ENCODE measurements at regions not wholly inside any gene's neighbourhood (a gene's known extent, or its start where the extent isn't known, plus 50 kb on each side); places are given as distances from the start of the nearest gene placed in this dataset.

DNA sequence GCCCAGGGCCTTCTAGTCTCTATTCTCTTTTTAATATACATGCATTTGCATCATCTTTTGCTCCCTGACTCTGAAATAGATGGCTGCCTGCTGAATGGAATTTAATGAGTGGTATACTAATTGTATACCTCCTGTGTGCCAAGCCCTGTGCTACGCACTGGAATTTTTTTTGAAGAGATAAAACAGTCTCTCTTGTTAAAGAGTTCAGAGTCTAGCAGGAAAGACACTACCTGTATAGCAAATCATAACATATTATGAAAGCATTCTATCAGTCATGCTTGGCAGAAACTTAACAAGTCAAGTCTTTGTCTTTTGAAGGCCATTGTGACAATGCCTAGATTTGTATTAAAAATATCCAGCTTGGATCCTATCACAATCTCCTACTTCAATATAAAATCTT is 63.7 kb upstream of the SESN3 start:
- Histone ChIP-seq H3K36me3 (ENCODE audit: insufficient read depth, low read length) (no peaks in the 10 kb centered on the region), H3K27me3 (ENCODE audit: control insufficient read depth, insufficient read depth, low read length) (peaks cover 31% of the 10 kb centered on the region), H3K9ac (ENCODE audit: low read depth, low read length) (no peak overlapping the region), H3K9me3 (replicated peaks; ENCODE audit: low read length) (no peaks in the 10 kb centered on the region), H3K4me3 (ENCODE audit: low read length) (no peak overlapping the region), H3K4me1 (ENCODE audit: control insufficient read depth, insufficient read depth, low read length) (no peaks in the 10 kb centered on the region), H3K4me2 (ENCODE audit: low read length) (no peak overlapping the region)

DNA sequence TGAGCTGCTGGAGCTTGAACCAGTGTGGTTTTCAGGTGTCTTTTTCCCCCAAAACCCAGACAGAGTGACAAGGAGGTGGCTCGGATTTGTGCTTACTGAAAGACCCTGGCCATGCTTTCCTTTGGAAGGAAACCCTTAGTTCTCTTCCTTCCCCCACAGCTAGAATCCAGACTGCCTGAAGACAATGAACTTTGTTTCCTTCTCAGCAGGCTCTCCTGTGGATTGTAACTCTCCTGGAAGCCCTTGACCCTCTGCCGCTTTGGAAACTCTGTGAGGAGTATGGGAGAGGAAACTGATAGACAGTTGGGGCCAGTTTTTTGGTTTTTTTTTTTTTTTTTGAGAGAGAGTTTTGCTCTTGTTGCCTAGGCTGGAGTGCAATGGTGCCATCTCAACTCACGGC is 62.1 kb upstream of the SESN3 start:
- peaks cover 32% of the 10 kb centered on the region for H3K27me3 ChIP-seq (ENCODE audit: control insufficient read depth, insufficient read depth, low read length)
- no peak overlapping the region for H3K4me2 ChIP-seq (ENCODE audit: low read length)
- H3K4me3 ChIP-seq (ENCODE audit: low read length), result no peak overlapping the region
- H3K36me3 ChIP-seq (ENCODE audit: insufficient read depth, low read length), result no peaks in the 10 kb centered on the region
- no peaks in the 10 kb centered on the region for H3K9me3 ChIP-seq (replicated peaks; ENCODE audit: low read length)
- H3K9ac ChIP-seq (ENCODE audit: low read depth, low read length), result no peak overlapping the region
- H3K4me1 ChIP-seq (ENCODE audit: control insufficient read depth, insufficient read depth, low read length), result no peaks in the 10 kb centered on the region

DNA sequence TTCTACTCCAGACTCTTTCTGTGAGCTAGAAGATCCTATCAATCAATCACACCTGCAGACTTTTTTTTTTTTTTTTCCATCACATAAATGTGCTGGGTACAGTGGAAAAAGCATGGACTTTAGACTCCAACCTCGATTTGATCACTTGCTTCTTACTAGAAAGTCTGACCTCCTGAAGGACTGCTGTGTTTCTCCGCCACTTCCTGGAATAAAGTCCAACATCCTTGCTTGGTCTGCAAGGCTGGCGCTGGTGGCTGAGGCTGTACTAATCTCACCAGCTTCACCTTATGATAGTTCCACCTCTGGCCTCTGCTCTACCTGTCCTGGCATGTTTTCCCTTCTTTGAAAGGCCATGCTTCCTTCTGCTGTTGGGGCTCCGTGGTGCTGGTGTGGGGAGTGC is 60.9 kb upstream of the SESN3 start:
- H3K36me3 ChIP-seq (ENCODE audit: insufficient read depth, low read length), result no peaks in the 10 kb centered on the region
- no peaks in the 10 kb centered on the region for H3K4me1 ChIP-seq (ENCODE audit: control insufficient read depth, insufficient read depth, low read length)
- no peak overlapping the region for H3K4me2 ChIP-seq (ENCODE audit: low read length)
- peaks cover 24% of the 10 kb centered on the region for H3K27me3 ChIP-seq (ENCODE audit: control insufficient read depth, insufficient read depth, low read length)
- H3K9me3 ChIP-seq (replicated peaks; ENCODE audit: low read length), result no peaks in the 10 kb centered on the region
- no peak overlapping the region for H3K9ac ChIP-seq (ENCODE audit: low read depth, low read length)
- H3K4me3 ChIP-seq (ENCODE audit: low read length), result no peak overlapping the region

DNA sequence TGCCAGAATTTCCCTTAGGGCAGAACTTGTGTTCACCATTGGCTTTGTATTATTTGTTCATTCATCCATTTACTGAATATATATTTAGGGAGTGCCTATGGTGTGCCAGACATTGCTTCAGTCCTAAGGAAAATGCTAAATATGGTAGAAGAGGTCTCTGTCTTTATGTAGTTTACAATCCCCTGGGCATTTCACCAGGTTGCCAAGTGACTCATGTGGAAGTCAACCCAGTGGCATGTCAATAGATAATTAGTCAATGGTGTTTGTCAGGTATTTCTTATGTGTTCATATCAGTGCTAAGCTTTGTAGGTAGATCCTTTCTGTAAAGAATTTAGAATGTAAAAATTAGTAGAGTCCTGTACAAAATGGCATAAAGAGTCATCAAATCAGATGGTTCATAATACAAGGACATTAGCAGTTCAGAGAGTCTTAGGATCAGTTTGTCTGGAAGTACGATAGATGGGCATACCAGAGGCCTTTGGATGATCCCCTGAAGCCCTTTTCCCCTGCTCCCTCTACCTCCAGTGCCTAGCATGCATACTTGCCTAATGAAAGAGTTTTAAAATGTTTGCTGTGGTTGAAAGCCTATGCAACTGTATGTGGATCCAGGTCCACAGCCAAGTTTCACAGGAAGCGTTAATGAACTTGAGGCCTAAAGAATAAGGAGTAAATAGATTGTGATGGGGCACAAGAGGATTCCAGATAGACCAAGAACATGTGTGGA is 58.5 kb upstream of the SESN3 start:
- Histone ChIP-seq H3K4me3 (ENCODE audit: low read length) (no peak overlapping the region), H3K27me3 (ENCODE audit: control insufficient read depth, insufficient read depth, low read length) (peaks cover 30% of the 10 kb centered on the region), H3K9ac (ENCODE audit: low read depth, low read length) (no peak overlapping the region), H3K4me2 (ENCODE audit: low read length) (no peak overlapping the region), H3K4me1 (ENCODE audit: control insufficient read depth, insufficient read depth, low read length) (no peaks in the 10 kb centered on the region), H3K36me3 (ENCODE audit: insufficient read depth, low read length) (no peaks in the 10 kb centered on the region), H3K9me3 (replicated peaks; ENCODE audit: low read length) (no peaks in the 10 kb centered on the region)

DNA sequence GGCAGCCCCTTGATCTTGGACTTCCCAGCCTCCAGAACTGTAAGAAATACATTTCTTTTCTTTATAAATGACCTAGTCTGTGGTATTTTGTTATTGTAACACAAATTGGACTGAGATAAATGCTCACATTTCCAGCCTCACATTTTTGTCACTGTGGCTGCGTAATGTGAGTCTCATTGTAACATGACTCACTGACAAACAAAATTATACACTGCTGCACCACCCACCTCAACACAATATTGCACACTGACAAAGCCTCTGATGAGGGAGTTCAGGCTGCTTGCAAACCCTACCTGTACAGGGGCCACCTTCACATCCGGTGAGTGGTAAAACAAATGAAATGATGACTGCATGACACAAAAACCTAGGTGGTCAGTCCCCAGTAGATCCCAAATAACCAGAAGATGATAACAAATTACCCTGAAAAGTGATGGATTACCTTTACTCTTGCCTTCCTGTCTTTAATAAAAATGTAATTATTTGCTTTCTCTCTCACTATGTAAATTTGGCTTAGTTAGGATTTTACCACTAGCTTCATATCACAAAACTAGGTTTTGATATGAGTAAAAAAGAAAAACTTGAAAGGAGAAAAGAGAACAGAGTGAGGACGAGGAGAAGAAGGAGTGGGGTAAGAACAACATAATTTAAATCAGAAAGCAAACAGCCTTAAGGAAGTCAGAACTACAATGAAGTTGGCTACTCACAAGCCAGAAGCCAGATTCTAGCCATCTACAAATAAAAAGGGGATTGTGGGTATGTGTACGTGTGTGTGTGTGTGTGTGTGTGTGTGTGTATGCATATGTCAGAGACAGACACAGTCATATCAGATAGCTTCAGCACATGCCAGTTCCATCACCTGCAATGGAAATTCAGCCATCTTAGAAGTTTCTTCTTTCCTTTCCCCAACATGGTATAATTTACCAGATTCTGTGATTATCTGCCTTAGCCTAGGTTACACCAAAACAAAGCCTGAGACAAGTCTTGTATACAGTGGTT is 53.4 kb upstream of the SESN3 start:
- Histone ChIP-seq H3K36me3 (ENCODE audit: insufficient read depth, low read length) (no peaks in the 10 kb centered on the region), H3K4me3 (ENCODE audit: low read length) (no peak overlapping the region), H3K4me1 (ENCODE audit: control insufficient read depth, insufficient read depth, low read length) (no peaks in the 10 kb centered on the region), H3K4me2 (ENCODE audit: low read length) (no peak overlapping the region), H3K9ac (ENCODE audit: low read depth, low read length) (no peak overlapping the region), H3K9me3 (replicated peaks; ENCODE audit: low read length) (no peaks in the 10 kb centered on the region), H3K27me3 (ENCODE audit: control insufficient read depth, insufficient read depth, low read length) (peaks cover 28% of the 10 kb centered on the region)

DNA sequence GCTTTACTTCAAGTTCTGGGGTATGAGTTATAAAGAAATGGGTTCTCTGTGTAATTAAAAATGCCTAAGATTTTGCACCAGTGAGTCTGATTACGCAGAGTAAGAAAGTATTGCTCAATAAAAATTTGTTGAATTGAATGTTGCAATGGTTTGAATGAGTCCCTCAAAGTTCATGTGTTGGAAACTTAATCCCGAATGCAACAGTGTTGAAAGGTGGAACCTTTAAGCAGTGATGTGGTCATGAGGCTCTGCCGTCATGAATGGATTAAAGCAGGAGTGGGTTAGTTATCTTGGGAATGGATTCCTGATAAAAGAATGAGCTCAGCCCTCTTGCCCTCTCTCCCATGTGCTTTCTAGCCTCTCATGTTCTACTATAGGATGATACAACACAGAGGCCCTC is 52.6 kb upstream of the SESN3 start:
- H3K36me3 ChIP-seq (ENCODE audit: insufficient read depth, low read length), result no peaks in the 10 kb centered on the region
- no peaks in the 10 kb centered on the region for H3K9me3 ChIP-seq (replicated peaks; ENCODE audit: low read length)
- no peak overlapping the region for H3K9ac ChIP-seq (ENCODE audit: low read depth, low read length)
- no peak overlapping the region for H3K4me3 ChIP-seq (ENCODE audit: low read length)
- H3K4me1 ChIP-seq (ENCODE audit: control insufficient read depth, insufficient read depth, low read length), result no peaks in the 10 kb centered on the region
- peaks cover 28% of the 10 kb centered on the region for H3K27me3 ChIP-seq (ENCODE audit: control insufficient read depth, insufficient read depth, low read length)
- H3K4me2 ChIP-seq (ENCODE audit: low read length), result no peak overlapping the region

DNA sequence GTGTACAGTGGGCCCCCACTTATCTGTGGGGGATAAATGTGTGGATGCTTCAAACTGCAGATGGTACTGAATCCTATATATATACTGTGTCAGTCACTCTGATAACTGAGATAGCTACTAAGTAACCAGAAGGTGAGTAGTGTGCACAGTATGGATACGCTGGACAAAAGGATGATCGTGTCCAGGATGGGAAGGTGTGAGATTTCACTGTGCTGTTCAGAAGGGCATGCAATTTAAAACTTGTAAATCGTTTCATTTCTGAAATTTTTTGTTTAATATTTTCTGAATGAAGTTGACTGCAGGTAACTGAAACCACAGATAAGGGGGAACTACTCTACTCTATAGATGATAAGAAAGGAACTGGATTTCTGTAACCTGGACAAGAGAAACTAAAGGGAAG is 52.1 kb upstream of the SESN3 start:
- no peaks in the 10 kb centered on the region for H3K36me3 ChIP-seq (ENCODE audit: insufficient read depth, low read length)
- H3K4me1 ChIP-seq (ENCODE audit: control insufficient read depth, insufficient read depth, low read length), result no peaks in the 10 kb centered on the region
- H3K9ac ChIP-seq (ENCODE audit: low read depth, low read length), result no peak overlapping the region
- H3K4me3 ChIP-seq (ENCODE audit: low read length), result no peak overlapping the region
- H3K9me3 ChIP-seq (replicated peaks; ENCODE audit: low read length), result no peaks in the 10 kb centered on the region
- peaks cover 28% of the 10 kb centered on the region for H3K27me3 ChIP-seq (ENCODE audit: control insufficient read depth, insufficient read depth, low read length)
- H3K4me2 ChIP-seq (ENCODE audit: low read length), result no peak overlapping the region

DNA sequence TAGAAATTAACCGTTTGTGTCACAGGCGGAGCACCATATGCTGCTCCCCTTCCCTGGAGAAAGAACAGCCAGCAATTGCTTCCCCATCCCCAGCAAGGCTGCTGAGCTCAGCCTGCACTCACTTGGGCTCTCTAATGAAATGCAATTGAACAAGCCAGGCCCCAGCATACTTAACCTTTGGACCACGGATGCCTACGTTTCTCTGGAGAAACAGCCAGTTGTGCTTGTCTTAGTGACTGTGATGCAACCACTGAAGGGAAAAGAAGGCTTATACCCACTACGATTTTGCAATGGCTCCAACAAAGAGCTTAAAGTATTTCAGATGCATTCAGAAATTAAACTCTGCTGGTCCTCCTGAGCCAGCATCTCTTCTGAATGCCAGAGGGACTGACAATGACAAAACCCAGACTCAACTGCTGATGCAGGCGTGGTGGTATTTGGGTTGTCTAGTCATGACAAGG is 51.3 kb upstream of the SESN3 start:
- Histone ChIP-seq H3K4me3 (ENCODE audit: low read length) (no peak overlapping the region), H3K4me1 (ENCODE audit: control insufficient read depth, insufficient read depth, low read length) (no peaks in the 10 kb centered on the region), H3K9ac (ENCODE audit: low read depth, low read length) (no peak overlapping the region), H3K27me3 (ENCODE audit: control insufficient read depth, insufficient read depth, low read length) (peaks cover 28% of the 10 kb centered on the region), H3K4me2 (ENCODE audit: low read length) (no peak overlapping the region), H3K9me3 (replicated peaks; ENCODE audit: low read length) (no peaks in the 10 kb centered on the region), H3K36me3 (ENCODE audit: insufficient read depth, low read length) (no peaks in the 10 kb centered on the region)
